GM12878 (cell line): ENCODE measurements at regions not wholly inside any gene's neighbourhood (a gene's known extent, or its start where the extent isn't known, plus 50 kb on each side); places are given as distances from the start of the nearest gene placed in this dataset.

Source experiments
- ATAC-seq: fragments of 200-7000 bp; cut with Tn5 transposase; 3 replicates; pipeline ENCODE4 v1.9.1; 2020; ENCODE audit warnings: mild to moderate bottlenecking, moderate library complexity
- BruUV-seq: library from RNA; stranded (reverse); fragments of 400-500 nt; replicated peaks from 2 replicates; lab custom pipeline; 2021; lab: Mats Ljungman, UMichigan
- CTCF ChIA-PET: fragments of 300-600 bp; sonication (Branson Sonifier 250); formaldehyde crosslinking; extraction: SDS; loops from one replicate; lab custom pipeline; 2021; ENCODE audit warnings: inconsistent platforms; lab: Yijun Ruan, JAX
- POLR2A ChIA-PET: fragments of 350-600 bp; formaldehyde crosslinking; extraction: SDS; loops from one replicate; lab custom pipeline; 2021; ENCODE audit warnings: inconsistent platforms; lab: Charles Lee
- RAD21 ChIA-PET: fragments of 300-600 bp; sonication (Branson Sonifier 250); formaldehyde crosslinking; loops from one replicate; lab custom pipeline; 2023; ENCODE audit warnings: antibody characterized with exemption; ENCODE audit not compliant: unreplicated experiment; lab: Charles Lee
- SMC1A ChIA-PET: fragments of 300-600 bp; sonication (Branson Sonifier 250); formaldehyde crosslinking; loops from one replicate; lab custom pipeline; 2023; ENCODE audit not compliant: unreplicated experiment, uncharacterized antibody; lab: Charles Lee
- DNase-seq: peaks from one replicate; pipeline ENCODE4 v3.0.0-alpha.2; 2011; ENCODE audit warnings: low read depth, low spot score
- FAIRE-seq: peaks from 3 replicates; lab custom pipeline; 2011; peaks lifted over from hg19 to GRCh38; lab: Jason Lieb, UNC
- H2AFZ ChIP-seq: 2 replicates; pipeline ENCODE4 v1.6.0; 2011; ENCODE audit warnings: low read depth, low read length, control low read depth; ENCODE audit not compliant: control insufficient read depth
- H3K27ac ChIP-seq: 2 replicates; pipeline ENCODE4 v1.5.1; 2011; ENCODE audit warnings: control low read depth; ENCODE audit not compliant: control insufficient read depth, insufficient read depth
- H3K27me3 ChIP-seq, 2 experiments: replicated peaks in 1 of 2; 2 replicates each; pipeline versions ENCODE4 v1.6.0 to v1.6.1; 2011; ENCODE audit warnings: low read length in 1 of 2; ENCODE audit not compliant: control insufficient read depth in 2 of 2, insufficient read depth in 2 of 2
- H3K36me3 ChIP-seq, 2 experiments: 2 replicates each; pipeline ENCODE4 v1.5.1; 2011; ENCODE audit warnings: low read length in 1 of 2; ENCODE audit not compliant: control insufficient read depth in 2 of 2, insufficient read depth in 2 of 2
- H3K4me1 ChIP-seq: 2 replicates; pipeline ENCODE4 v1.6.1; 2011; ENCODE audit warnings: mild to moderate bottlenecking, low read length, moderate library complexity, mixed read lengths; ENCODE audit not compliant: control insufficient read depth, insufficient read depth
- H3K4me2 ChIP-seq: 2 replicates; pipeline ENCODE4 v1.6.0; 2011; ENCODE audit warnings: control low read depth; ENCODE audit not compliant: control insufficient read depth, insufficient read depth
- H3K4me3 ChIP-seq: fragments of 200-600 bp; sonication (generic); 2 replicates; pipeline ENCODE4 v1.5.1; 2016
- H3K79me2 ChIP-seq: 2 replicates; pipeline ENCODE4 v1.6.0; 2011; ENCODE audit warnings: low read length; ENCODE audit not compliant: control insufficient read depth, insufficient read depth
- H3K9ac ChIP-seq: 2 replicates; pipeline ENCODE4 v1.8.0; 2011; ENCODE audit warnings: low read length, control low read depth, mixed read lengths; ENCODE audit not compliant: control insufficient read depth, insufficient read depth
- H3K9me3 ChIP-seq: replicated peaks from 3 replicates; pipeline ENCODE4 v1.5.1; 2011; ENCODE audit warnings: mild to moderate bottlenecking, low read length; ENCODE audit not compliant: control insufficient read depth, insufficient read depth
- H4K20me1 ChIP-seq: 2 replicates; pipeline ENCODE4 v1.6.0; 2011; ENCODE audit not compliant: control insufficient read depth, insufficient read depth
- BHLHE40 ChIP-seq, 2 experiments: fragments of 450-650 bp in 1 of 2; IDR thresholded peaks; 2 replicates each; pipeline ENCODE4 v1.6.1; 2011 to 2017; ENCODE audit warnings: low read depth in 2 of 2, borderline replicate concordance in 1 of 2, improper control_type of control experiment in 1 of 2, low read length in 1 of 2, mild to moderate bottlenecking in 1 of 2
- IKZF1 ChIP-seq: fragments of 450-650 bp; conservative IDR thresholded peaks from 2 replicates; pipeline ENCODE4 v1.6.1; 2017; ENCODE audit warnings: antibody characterized with exemption, mild to moderate bottlenecking
- LARP7 ChIP-seq: fragments of 450-650 bp; IDR thresholded peaks from 2 replicates; pipeline ENCODE4 v1.6.1; 2017; ENCODE audit warnings: mild to moderate bottlenecking
- NR2C1 ChIP-seq: fragments of 450-650 bp; IDR thresholded peaks from 2 replicates; pipeline ENCODE4 v1.6.1; 2017; ENCODE audit warnings: antibody characterized with exemption, mild to moderate bottlenecking, moderate library complexity
- RFX5 ChIP-seq: IDR thresholded peaks from 2 replicates; pipeline ENCODE4 v1.6.1; 2011; ENCODE audit warnings: low read depth, low read length, improper control_type of control experiment
- in situ Hi-C: fragments of 300-500 bp; cut with MboI; formaldehyde crosslinking; loops from 9 replicates; pipeline ENCODE4 v1.14.3; 2018; ENCODE audit warnings: mixed read lengths
- intact Hi-C: fragments of 100-400 bp; cut with micrococcal nuclease; formaldehyde crosslinking; loops from one replicate; pipeline ENCODE4 v1.14.2; 2022; ENCODE audit not compliant: unreplicated experiment
- TF ChIP-seq, protein P1 (sequence below): fragments of 450-650 bp; formaldehyde crosslinking; IDR thresholded peaks from 2 replicates; pipeline ENCODE4 v1.4.0; 2022; ENCODE audit warnings: mild to moderate bottlenecking, moderate library complexity
- TF ChIP-seq, protein P2 (sequence below): fragments of 450-650 bp; IDR thresholded peaks from 2 replicates; pipeline ENCODE4 v1.6.1; 2018; ENCODE audit warnings: borderline replicate concordance, mild to moderate bottlenecking; ENCODE audit not compliant: partially characterized antibody
- TF ChIP-seq, protein P3 (sequence below): fragments of 450-650 bp; IDR thresholded peaks from 2 replicates; pipeline ENCODE4 v1.6.1; 2018; ENCODE audit warnings: mild to moderate bottlenecking, low read depth, moderate library complexity; ENCODE audit not compliant: partially characterized antibody
- TF ChIP-seq, protein P4 (sequence below): fragments of 450-650 bp; IDR thresholded peaks from 2 replicates; pipeline ENCODE4 v1.6.1; 2017; ENCODE audit warnings: low read depth, mild to moderate bottlenecking, moderate library complexity

DNA sequence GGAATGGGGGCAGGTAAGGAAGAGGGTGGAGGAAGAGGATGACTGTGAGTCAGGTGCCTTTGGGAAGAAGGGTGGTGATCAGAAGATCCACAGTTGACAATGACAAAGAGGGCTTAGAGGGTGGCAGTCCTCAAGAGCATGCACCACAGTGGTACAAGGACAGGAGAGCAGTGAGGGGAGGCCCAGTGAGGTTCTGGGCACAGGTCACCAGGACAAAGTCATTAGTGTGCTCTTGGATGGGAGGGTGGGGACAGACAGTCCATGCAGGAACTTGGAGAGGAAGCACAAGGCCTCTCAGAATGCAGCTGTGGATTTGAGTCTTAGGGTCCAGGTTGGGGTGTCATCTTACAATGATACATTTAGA, 75.1 kb downstream of the RHOU start:
- no peak for FAIRE-seq
- H3K79me2 ChIP-seq = no peaks in the 10 kb centered on the region
- ChIA-PET CTCF (no interaction called here), RAD21 (interaction anchor here (1.1 kb wide), 1 partner anchor 22 kb away, joined by 3 read pairs; no protein-coding TSS in a partner anchor), SMC1A (no interaction called here), POLR2A (no interaction called here)
- H3K9ac ChIP-seq = no peak overlapping the region
- TF ChIP-seq IKZF1 (no peak), NR2C1 (no peak), LARP7 (no peak), RFX5 (no peak), BHLHE40 (IDR thresholded peaks at IDR 0.05; ENCODE audit: borderline replicate concordance in 1 of 2, low read depth in 2 of 2, low read length in 1 of 2) (no peak)
- TF ChIP-seq, protein P1, sequence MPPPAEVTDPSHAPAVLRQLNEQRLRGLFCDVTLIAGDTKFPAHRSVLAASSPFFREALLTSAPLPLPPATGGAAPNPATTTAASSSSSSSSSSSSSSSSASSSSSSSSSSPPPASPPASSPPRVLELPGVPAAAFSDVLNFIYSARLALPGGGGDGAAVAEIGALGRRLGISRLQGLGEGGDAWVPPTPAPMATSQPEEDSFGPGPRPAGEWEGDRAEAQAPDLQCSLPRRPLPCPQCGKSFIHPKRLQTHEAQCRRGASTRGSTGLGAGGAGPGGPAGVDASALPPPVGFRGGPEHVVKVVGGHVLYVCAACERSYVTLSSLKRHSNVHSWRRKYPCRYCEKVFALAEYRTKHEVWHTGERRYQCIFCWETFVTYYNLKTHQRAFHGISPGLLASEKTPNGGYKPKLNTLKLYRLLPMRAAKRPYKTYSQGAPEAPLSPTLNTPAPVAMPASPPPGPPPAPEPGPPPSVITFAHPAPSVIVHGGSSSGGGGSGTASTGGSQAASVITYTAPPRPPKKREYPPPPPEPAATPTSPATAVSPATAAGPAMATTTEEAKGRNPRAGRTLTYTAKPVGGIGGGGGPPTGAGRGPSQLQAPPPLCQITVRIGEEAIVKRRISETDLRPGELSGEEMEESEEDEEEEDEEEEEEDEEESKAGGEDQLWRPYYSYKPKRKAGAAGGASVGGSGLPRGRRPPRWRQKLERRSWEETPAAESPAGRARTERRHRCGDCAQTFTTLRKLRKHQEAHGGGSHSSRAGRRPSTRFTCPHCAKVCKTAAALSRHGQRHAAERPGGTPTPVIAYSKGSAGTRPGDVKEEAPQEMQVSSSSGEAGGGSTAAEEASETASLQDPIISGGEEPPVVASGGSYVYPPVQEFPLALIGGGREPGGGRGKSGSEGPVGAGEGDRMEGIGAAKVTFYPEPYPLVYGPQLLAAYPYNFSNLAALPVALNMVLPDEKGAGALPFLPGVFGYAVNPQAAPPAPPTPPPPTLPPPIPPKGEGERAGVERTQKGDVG (CRISPR knock-in tag) = no peak
- TF ChIP-seq, protein P2, sequence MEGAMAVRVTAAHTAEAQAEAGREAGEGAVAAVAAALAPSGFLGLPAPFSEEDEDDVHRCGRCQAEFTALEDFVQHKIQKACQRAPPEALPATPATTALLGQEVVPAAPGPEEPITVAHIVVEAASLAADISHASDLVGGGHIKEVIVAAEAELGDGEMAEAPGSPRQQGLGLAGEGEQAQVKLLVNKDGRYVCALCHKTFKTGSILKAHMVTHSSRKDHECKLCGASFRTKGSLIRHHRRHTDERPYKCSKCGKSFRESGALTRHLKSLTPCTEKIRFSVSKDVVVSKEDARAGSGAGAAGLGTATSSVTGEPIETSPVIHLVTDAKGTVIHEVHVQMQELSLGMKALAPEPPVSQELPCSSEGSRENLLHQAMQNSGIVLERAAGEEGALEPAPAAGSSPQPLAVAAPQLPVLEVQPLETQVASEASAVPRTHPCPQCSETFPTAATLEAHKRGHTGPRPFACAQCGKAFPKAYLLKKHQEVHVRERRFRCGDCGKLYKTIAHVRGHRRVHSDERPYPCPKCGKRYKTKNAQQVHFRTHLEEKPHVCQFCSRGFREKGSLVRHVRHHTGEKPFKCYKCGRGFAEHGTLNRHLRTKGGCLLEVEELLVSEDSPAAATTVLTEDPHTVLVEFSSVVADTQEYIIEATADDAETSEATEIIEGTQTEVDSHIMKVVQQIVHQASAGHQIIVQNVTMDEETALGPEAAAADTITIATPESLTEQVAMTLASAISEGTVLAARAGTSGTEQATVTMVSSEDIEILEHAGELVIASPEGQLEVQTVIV = no peak
- TF ChIP-seq, protein P3, sequence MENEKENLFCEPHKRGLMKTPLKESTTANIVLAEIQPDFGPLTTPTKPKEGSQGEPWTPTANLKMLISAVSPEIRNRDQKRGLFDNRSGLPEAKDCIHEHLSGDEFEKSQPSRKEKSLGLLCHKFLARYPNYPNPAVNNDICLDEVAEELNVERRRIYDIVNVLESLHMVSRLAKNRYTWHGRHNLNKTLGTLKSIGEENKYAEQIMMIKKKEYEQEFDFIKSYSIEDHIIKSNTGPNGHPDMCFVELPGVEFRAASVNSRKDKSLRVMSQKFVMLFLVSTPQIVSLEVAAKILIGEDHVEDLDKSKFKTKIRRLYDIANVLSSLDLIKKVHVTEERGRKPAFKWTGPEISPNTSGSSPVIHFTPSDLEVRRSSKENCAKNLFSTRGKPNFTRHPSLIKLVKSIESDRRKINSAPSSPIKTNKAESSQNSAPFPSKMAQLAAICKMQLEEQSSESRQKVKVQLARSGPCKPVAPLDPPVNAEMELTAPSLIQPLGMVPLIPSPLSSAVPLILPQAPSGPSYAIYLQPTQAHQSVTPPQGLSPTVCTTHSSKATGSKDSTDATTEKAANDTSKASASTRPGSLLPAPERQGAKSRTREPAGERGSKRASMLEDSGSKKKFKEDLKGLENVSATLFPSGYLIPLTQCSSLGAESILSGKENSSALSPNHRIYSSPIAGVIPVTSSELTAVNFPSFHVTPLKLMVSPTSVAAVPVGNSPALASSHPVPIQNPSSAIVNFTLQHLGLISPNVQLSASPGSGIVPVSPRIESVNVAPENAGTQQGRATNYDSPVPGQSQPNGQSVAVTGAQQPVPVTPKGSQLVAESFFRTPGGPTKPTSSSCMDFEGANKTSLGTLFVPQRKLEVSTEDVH = no peak
- TF ChIP-seq, protein P4, sequence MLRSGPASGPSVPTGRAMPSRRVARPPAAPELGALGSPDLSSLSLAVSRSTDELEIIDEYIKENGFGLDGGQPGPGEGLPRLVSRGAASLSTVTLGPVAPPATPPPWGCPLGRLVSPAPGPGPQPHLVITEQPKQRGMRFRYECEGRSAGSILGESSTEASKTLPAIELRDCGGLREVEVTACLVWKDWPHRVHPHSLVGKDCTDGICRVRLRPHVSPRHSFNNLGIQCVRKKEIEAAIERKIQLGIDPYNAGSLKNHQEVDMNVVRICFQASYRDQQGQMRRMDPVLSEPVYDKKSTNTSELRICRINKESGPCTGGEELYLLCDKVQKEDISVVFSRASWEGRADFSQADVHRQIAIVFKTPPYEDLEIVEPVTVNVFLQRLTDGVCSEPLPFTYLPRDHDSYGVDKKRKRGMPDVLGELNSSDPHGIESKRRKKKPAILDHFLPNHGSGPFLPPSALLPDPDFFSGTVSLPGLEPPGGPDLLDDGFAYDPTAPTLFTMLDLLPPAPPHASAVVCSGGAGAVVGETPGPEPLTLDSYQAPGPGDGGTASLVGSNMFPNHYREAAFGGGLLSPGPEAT = no peak
- no peaks in the 10 kb centered on the region for H4K20me1 ChIP-seq
- BruUV-seq = no TSS peak
- no peak for DNase-seq
- H3K9me3 ChIP-seq = no peaks in the 10 kb centered on the region
- intact Hi-C loops (no loop called here), in situ Hi-C loops (no loop called here)
- H3K36me3 ChIP-seq = no peaks in the 10 kb centered on the region
- H3K4me3 ChIP-seq = no peak overlapping the region
- no peaks in the 10 kb centered on the region; a peak in 1 of 4 replicates for H3K27me3 ChIP-seq
- no peak overlapping the region for H3K27ac ChIP-seq
- ATAC-seq = no peak
- no peak overlapping the region for H3K4me2 ChIP-seq
- H3K4me1 ChIP-seq = peaks cover 4% of the 10 kb centered on the region; the same call in 1 of the 2 replicates
- H2AFZ ChIP-seq = no peak overlapping the region
